Nephron progenitor cell (in vitro differentiated cells): ENCODE measurements at regions not wholly inside any gene's neighbourhood (a gene's known extent, or its start where the extent isn't known, plus 50 kb on each side); places are given as distances from the start of the nearest gene placed in this dataset.

Experiments
- DNase-seq: peaks from one replicate; pipeline ENCODE4 v3.0.0; 2021
- H3K27ac Mint-ChIP-seq: 2 replicates; pipeline ENCODE4 v1.8.0; 2021; ENCODE audit warnings: mild to moderate bottlenecking, moderate library complexity, mixed read lengths
- H3K27me3 Mint-ChIP-seq: 2 replicates; pipeline ENCODE4 v1.8.0; 2021; ENCODE audit warnings: mild to moderate bottlenecking, low read depth, mixed read lengths; ENCODE audit not compliant: poor library complexity
- H3K36me3 Mint-ChIP-seq: 2 replicates; pipeline ENCODE4 v1.8.0; 2021; ENCODE audit warnings: low read depth, mixed read lengths
- H3K4me1 Mint-ChIP-seq: 2 replicates; pipeline ENCODE4 v1.8.0; 2021; ENCODE audit warnings: mixed read lengths
- H3K4me3 Mint-ChIP-seq: 2 replicates; pipeline ENCODE4 v1.8.0; 2021; ENCODE audit warnings: mild to moderate bottlenecking, moderate library complexity, mixed read lengths
- H3K9me3 Mint-ChIP-seq: 2 replicates; pipeline ENCODE4 v1.8.0; 2021; ENCODE audit warnings: mild to moderate bottlenecking, moderate library complexity, mixed read lengths
- TF ChIP-seq, protein P1 (sequence below): fragments of 200-600 bp; sonication (generic); IDR thresholded peaks from 2 replicates; pipeline ENCODE4 v1.5.0; 2021; ENCODE audit warnings: antibody characterized with exemption

DNA sequence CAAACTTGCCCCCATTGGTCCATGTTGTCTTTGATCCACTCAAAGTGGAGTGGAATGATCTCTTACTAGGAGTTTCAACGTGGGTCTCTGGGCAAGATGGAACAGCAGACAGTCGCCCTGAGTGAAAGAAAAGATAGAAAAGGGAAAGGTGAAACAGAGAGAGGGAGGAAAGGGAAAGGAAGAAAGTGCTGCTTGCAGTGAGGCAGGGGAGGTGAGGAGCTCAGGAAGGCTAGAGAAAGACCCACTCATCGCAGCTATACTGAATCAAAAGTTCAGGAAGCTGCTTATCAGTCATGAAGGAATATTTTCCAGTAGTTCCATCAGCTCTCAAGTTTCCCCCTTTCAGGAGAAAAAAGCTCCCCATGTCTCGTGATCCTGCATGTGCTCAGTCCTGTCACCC, 86.9 kb downstream of the ZNF467 start:
- peaks cover 34% of the 10 kb centered on the region for H3K27me3 Mint-ChIP-seq

DNA sequence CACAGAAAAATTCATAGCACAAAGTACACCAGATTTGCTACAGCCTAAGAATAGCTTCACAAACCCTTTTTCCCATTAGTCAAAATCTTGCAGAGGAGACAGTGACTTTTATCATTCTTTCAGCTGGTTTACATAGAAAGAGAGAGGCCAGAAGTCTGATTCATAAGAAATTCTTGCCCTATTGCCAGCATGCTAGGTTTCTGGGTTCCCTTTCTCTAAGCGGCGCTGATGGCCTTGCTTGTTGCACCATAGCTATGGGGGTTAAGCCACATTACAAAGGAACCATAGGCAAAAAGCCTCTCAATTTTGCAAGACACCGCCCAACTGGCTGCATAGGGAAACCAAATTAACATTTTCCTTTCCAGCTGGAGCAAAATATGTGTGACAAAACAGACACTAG, 87.4 kb downstream of the ZNF467 start:
- Mint-ChIP-seq H3K27ac (no peak overlapping the region), H3K4me1 (peaks cover 25% of the 10 kb centered on the region), H3K36me3 (peaks cover 5% of the 10 kb centered on the region), H3K9me3 (peaks cover 12% of the 10 kb centered on the region), H3K4me3 (no peak overlapping the region), H3K27me3 (peaks cover 30% of the 10 kb centered on the region)
- DNase-seq, result no peak
- TF ChIP-seq, protein P1, sequence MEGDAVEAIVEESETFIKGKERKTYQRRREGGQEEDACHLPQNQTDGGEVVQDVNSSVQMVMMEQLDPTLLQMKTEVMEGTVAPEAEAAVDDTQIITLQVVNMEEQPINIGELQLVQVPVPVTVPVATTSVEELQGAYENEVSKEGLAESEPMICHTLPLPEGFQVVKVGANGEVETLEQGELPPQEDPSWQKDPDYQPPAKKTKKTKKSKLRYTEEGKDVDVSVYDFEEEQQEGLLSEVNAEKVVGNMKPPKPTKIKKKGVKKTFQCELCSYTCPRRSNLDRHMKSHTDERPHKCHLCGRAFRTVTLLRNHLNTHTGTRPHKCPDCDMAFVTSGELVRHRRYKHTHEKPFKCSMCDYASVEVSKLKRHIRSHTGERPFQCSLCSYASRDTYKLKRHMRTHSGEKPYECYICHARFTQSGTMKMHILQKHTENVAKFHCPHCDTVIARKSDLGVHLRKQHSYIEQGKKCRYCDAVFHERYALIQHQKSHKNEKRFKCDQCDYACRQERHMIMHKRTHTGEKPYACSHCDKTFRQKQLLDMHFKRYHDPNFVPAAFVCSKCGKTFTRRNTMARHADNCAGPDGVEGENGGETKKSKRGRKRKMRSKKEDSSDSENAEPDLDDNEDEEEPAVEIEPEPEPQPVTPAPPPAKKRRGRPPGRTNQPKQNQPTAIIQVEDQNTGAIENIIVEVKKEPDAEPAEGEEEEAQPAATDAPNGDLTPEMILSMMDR, result no peak

More for the DNA sequence above, 86.9 kb downstream of the ZNF467 start:
- H3K27ac Mint-ChIP-seq, result no peak overlapping the region
- TF ChIP-seq, protein P1, result no peak
- H3K9me3 Mint-ChIP-seq, result peaks cover 11% of the 10 kb centered on the region
- H3K4me3 Mint-ChIP-seq, result no peak overlapping the region
- DNase-seq, result no peak
- peaks cover 5% of the 10 kb centered on the region for H3K36me3 Mint-ChIP-seq
- peaks cover 25% of the 10 kb centered on the region for H3K4me1 Mint-ChIP-seq

DNA sequence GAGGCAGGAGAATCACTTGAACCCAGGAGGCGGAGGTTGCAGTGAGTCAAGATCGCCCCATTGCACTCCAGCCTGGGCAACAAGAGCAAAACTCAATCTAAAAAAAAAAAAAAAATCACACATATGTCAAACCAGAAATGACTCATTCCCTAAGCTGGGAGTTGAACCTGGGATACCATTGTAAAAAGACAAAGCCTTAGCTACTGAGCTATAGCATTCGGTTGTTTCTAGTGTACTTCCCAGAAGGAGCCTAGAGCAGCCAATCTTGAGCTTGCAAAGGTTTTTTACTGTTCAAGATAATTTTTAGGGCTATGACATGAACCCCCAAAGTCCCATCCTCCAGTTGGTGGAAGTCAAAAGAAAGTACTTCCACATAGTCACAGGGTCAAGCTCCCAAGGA, 87.9 kb downstream of the ZNF467 start:
- DNase-seq, result no peak
- H3K9me3 Mint-ChIP-seq, result peaks cover 18% of the 10 kb centered on the region
- no peak overlapping the region for H3K4me3 Mint-ChIP-seq
- no peak overlapping the region for H3K27ac Mint-ChIP-seq
- H3K27me3 Mint-ChIP-seq, result peaks cover 24% of the 10 kb centered on the region
- peaks cover 5% of the 10 kb centered on the region for H3K36me3 Mint-ChIP-seq
- H3K4me1 Mint-ChIP-seq, result peaks cover 22% of the 10 kb centered on the region
- TF ChIP-seq, protein P1, result no peak

DNA sequence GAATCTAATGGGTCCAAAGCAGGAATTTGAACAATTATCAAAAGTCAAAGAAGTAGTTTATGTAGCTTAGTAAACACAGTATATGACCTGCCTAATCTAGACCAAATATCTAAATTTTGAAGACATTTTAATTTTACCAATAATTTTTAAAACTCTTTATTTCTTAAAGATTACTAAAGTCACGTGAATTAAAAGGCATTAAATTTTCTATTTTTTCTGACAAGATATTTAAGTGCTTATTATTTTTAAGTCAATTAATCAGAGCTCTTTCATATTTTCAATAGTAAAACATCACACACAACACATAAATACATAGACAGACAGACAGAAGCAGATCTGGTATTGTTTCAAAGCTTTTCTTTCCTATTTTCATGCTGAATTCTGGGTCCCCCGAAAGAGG, 89.5 kb downstream of the ZNF467 start:
- peaks cover 15% of the 10 kb centered on the region for H3K27me3 Mint-ChIP-seq
- no peak overlapping the region for H3K27ac Mint-ChIP-seq

DNA sequence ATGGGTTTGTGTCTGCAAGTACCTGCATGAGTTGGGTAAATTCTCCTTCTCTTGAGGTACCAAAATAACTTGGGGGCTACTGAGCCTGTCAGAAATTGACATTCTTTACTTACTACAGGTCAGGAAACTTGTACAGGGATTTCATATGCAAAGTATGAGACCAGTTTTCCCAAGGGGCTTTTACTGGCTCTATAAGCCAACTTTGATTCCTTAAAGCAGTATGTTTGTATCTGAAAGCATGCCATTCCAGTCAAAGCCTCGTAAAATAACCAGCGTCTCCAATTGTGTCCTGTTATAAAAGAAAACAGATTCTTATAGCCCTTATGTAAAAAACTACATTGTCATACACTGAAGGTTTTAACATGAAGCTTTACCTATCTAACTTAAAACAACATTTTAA, 90.2 kb downstream of the ZNF467 start:
- Mint-ChIP-seq H3K27ac (no peak overlapping the region), H3K36me3 (no peaks in the 10 kb centered on the region), H3K4me1 (peaks cover 13% of the 10 kb centered on the region), H3K27me3 (peaks cover 15% of the 10 kb centered on the region), H3K9me3 (peaks cover 19% of the 10 kb centered on the region), H3K4me3 (no peak overlapping the region)
- no peak for DNase-seq
- TF ChIP-seq, protein P1, result no peak

More for the DNA sequence above, 89.5 kb downstream of the ZNF467 start:
- H3K4me3 Mint-ChIP-seq, result no peak overlapping the region
- H3K9me3 Mint-ChIP-seq, result peaks cover 24% of the 10 kb centered on the region
- H3K4me1 Mint-ChIP-seq, result peaks cover 13% of the 10 kb centered on the region
- peaks cover 2% of the 10 kb centered on the region for H3K36me3 Mint-ChIP-seq
- DNase-seq, result no peak
- TF ChIP-seq, protein P1, result no peak

DNA sequence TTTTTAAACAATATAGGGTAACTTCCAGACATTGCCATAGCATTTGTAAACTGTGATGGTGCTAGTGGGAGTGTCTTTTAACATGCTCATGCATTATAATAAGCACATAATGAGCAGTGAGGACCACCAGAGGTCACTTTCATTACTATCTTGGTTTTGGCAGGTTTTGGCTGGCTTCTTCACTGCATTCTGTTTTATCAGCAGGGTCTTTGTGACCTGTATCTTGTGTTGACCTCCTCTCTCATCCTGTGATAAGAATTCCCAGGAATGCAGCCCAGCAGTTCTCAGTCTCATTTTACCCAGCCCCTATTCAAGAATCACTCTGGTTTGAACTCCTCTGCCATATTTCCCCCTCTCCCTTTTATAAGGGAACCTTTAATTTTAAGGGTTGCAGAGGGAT, 91.3 kb downstream of the ZNF467 start:
- TF ChIP-seq, protein P1, result no peak
- no peak for DNase-seq
- H3K27me3 Mint-ChIP-seq, result peaks cover 15% of the 10 kb centered on the region
- H3K9me3 Mint-ChIP-seq, result peaks cover 19% of the 10 kb centered on the region
- H3K27ac Mint-ChIP-seq, result no peak overlapping the region
- H3K36me3 Mint-ChIP-seq, result no peaks in the 10 kb centered on the region
- no peak overlapping the region for H3K4me3 Mint-ChIP-seq
- peaks cover 13% of the 10 kb centered on the region for H3K4me1 Mint-ChIP-seq
